Skeletal muscle satellite cell (primary cell): ENCODE measurements at regions not wholly inside any gene's neighbourhood (a gene's known extent, or its start where the extent isn't known, plus 50 kb on each side); places are given as distances from the start of the nearest gene placed in this dataset.
"Not testable (repeated sequence)": the region's sequence is repeated elsewhere in the genome, so short reads cannot be mapped to it uniquely, and the experiment has no call there.

Experiments
- H3K27me3 ChIP-seq: 2 replicates; pipeline ENCODE4 v1.7.0; 2013; ENCODE audit warnings: low read length; ENCODE audit not compliant: control insufficient read depth, insufficient read depth
- H3K36me3 ChIP-seq: 2 replicates; pipeline ENCODE4 v1.7.0; 2013; ENCODE audit warnings: mild to moderate bottlenecking, control low read depth, low read length; ENCODE audit not compliant: insufficient read depth
- H3K4me1 ChIP-seq: 2 replicates; pipeline ENCODE4 v1.7.0; 2013; ENCODE audit warnings: low read length; ENCODE audit not compliant: control insufficient read depth, insufficient read depth
- H3K4me2 ChIP-seq: 2 replicates; pipeline ENCODE4 v1.7.0; 2013; ENCODE audit warnings: mild to moderate bottlenecking, low read length
- H3K4me3 ChIP-seq: 2 replicates; pipeline ENCODE4 v1.7.0; 2013; ENCODE audit warnings: low read length
- H3K9ac ChIP-seq: 2 replicates; pipeline ENCODE4 v1.7.0; 2013; ENCODE audit warnings: mild to moderate bottlenecking, low read depth, low read length, moderate library complexity
- H3K9me3 ChIP-seq: replicated peaks from 2 replicates; pipeline ENCODE4 v1.7.0; 2013; ENCODE audit warnings: mild to moderate bottlenecking, control low read depth, low read length

DNA sequence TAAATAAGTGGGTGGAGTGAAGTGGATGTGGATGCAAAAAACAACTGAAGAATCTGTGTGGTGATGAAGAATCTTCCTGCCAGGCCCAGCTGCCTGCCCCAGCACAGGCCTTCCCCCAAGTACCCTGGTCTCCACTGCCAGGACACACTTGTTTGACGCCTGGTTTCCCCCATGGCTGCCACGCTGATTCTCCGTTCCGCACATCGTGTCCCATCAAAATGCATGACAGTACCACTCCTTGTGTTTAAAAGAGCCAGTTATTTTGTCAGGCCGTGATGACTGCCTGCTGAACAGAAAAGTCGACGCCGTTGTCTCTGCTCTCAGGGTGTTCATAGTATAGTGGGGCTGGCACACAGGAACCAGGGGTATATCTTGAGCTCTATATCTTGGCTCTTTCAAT, 50.3 kb upstream of the KYNU start:
- Histone ChIP-seq H3K9me3 (no peaks in the 10 kb centered on the region), H3K4me1 (peaks cover 10% of the 10 kb centered on the region), H3K4me2 (no peak overlapping the region), H3K27me3 (no peaks in the 10 kb centered on the region), H3K9ac (no peak overlapping the region), H3K36me3 (no peaks in the 10 kb centered on the region), H3K4me3 (no peak overlapping the region)

DNA sequence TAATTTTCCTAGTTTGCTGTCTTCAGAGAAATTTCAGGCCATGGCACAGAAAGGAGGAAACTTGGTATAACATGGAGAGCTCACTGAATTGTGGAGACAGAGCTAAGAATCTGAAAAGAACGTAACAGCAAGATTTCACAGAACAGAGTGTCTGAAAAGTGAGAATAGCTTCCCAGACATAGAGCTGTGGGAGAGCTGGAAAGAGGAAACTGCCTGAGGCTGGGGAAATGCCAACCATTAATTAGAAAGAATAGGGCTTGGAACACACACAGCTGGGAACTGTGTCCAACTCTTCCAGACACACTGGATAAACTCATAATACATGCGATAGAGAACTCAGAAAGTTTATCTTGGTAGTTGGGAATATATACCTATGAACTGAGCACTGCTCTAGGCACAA, 51.6 kb upstream of the KYNU start:
- H3K4me3 ChIP-seq, result no peak overlapping the region
- no peak overlapping the region for H3K4me2 ChIP-seq
- H3K4me1 ChIP-seq, result peaks cover 10% of the 10 kb centered on the region
- no peak overlapping the region for H3K9ac ChIP-seq
- no peaks in the 10 kb centered on the region for H3K36me3 ChIP-seq
- no peaks in the 10 kb centered on the region for H3K9me3 ChIP-seq
- no peaks in the 10 kb centered on the region for H3K27me3 ChIP-seq

DNA sequence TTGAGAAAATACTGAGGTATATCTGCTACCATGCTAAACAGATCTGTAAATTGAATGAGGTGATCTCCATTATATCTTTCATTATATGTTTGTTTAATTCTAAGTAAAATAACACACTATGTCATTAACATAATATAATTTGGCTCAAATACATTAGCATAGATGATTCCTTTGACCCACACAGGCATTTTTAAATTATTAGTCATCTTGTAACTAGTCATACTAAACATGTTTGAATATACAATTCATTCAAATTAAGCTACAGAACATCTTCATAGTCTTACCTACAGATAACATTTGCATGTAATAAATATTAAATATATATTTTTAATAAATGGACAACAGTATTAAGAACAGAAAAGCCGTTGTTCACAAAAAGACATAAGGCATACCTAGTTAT, 52.7 kb upstream of the KYNU start:
- Histone ChIP-seq H3K27me3 (no peaks in the 10 kb centered on the region), H3K9ac (no peak overlapping the region), H3K4me3 (no peak overlapping the region), H3K9me3 (no peaks in the 10 kb centered on the region), H3K4me1 (peaks cover 10% of the 10 kb centered on the region), H3K4me2 (no peak overlapping the region), H3K36me3 (no peaks in the 10 kb centered on the region)

DNA sequence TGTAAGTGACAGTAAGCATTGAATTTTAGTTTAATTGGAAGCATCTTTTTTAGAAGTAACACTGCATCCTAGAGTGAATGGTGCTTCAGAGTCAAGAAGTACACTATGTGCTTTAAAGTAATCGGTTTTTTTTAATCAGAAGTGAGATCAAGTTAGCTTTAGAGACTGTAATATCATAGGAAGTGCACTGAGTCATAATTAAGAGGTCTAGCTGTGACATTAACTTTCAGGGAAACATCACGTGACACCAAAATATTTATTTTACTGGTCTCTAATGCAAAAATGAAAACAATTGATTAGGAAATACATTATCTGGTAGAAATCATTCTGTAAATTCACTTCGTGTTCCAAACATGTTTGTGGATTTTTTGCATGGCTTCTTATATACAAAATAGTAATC, 55.3 kb upstream of the KYNU start:
- H3K4me1 ChIP-seq, result peaks cover 10% of the 10 kb centered on the region
- H3K27me3 ChIP-seq, result peaks cover under 1% of the 10 kb centered on the region
- no peaks in the 10 kb centered on the region for H3K9me3 ChIP-seq
- H3K4me3 ChIP-seq, result no peak overlapping the region
- no peak overlapping the region for H3K4me2 ChIP-seq
- no peak overlapping the region for H3K9ac ChIP-seq
- no peaks in the 10 kb centered on the region for H3K36me3 ChIP-seq

DNA sequence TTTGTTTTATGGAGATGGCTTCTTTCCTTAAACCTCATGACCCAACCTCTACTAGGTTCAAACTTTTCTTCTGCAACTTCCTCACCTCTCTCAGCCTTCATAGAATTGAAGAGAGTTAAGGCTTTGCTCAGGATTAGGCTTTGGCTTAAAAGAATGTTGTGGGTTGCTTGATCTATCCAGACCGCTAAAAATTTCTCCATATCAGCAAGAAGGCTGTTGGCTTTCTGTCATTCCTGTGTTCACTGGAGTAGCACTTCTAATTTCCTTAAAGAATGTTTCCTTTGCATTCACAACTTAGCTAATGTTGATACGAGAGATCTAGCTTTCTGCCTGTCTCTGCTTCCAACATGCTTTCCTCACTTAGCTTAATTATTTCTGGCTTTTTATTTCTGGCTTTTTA, 58.1 kb upstream of the KYNU start:
- H3K36me3 ChIP-seq, result no peaks in the 10 kb centered on the region
- peaks cover 4% of the 10 kb centered on the region for H3K27me3 ChIP-seq
- peaks cover 6% of the 10 kb centered on the region for H3K4me1 ChIP-seq
- H3K9ac ChIP-seq, result no peak overlapping the region
- no peaks in the 10 kb centered on the region for H3K9me3 ChIP-seq
- H3K4me3 ChIP-seq, result no peak overlapping the region
- no peak overlapping the region for H3K4me2 ChIP-seq

DNA sequence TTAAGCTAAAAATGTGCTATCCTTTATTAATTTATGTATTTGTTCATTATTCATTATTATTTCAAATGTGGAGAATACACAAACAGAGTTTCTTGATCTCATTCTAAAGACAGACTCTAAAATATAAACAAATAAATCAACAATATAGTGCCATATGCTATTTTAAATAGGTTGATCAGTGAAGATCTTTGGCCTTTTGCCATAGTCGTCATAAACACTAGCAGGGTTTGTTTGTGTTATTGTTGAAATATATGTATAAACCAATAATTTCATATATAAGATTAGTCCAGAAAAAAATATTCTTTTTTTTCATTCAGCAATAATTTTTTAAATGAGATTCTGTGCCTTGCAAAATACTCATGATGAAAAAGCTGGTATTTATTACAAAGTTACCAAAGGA, 62.1 kb upstream of the KYNU start:
- no peak overlapping the region for H3K4me3 ChIP-seq
- H3K4me2 ChIP-seq, result no peak overlapping the region
- no peak overlapping the region for H3K9ac ChIP-seq
- peaks cover 9% of the 10 kb centered on the region for H3K27me3 ChIP-seq
- H3K36me3 ChIP-seq, result no peaks in the 10 kb centered on the region
- H3K9me3 ChIP-seq, result no peaks in the 10 kb centered on the region
- H3K4me1 ChIP-seq, result no peaks in the 10 kb centered on the region

DNA sequence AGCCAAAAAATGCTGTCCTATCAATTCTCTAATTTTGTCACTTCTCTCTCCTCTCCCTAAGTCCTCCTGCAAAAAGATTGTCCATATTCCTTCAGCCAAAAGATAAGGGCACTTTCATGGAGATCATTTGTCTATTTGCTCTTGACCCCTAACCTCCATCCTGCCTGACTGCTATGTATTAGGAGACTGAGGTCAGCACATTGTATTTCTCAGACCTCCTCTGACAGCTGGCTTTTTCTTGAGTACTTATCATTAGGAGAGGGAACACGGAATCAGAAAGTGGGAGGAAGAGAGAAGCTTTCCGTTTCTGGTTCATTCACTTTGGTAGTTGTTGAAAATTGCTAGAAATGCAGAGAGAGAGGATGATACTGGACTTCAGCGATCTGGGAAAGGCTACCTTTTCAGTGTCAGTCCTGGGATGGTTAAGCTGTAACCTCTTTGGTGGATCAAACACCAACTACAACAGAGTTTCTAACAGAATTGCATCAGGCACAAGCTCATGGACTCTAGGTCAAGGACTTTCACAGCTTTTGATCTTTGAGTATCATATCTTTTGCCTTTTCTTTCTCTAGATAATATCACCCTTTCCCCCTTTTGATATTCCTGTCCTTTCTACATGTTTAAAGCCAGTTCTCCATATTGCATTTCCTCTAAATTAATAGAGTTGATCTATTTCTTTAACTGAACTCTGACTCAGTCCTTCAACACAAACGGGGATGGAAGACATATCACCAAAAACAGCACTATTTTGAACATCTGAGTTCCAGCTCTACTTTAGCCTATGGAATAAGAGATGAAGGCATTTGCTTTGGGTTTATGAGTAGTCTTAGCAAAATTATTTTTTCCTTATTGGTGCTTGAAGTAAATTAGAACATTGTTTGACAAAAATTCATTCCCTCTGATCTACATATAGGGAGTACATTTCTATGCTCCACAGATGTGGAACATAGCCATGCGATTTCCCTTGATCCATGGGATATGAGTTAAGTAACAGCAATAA, 63.3 kb upstream of the KYNU start:
- no peaks in the 10 kb centered on the region for H3K4me1 ChIP-seq
- no peak overlapping the region for H3K9ac ChIP-seq
- no peaks in the 10 kb centered on the region for H3K36me3 ChIP-seq
- peaks cover 9% of the 10 kb centered on the region for H3K27me3 ChIP-seq
- H3K4me3 ChIP-seq, result no peak overlapping the region
- no peak overlapping the region for H3K4me2 ChIP-seq
- no peaks in the 10 kb centered on the region for H3K9me3 ChIP-seq

DNA sequence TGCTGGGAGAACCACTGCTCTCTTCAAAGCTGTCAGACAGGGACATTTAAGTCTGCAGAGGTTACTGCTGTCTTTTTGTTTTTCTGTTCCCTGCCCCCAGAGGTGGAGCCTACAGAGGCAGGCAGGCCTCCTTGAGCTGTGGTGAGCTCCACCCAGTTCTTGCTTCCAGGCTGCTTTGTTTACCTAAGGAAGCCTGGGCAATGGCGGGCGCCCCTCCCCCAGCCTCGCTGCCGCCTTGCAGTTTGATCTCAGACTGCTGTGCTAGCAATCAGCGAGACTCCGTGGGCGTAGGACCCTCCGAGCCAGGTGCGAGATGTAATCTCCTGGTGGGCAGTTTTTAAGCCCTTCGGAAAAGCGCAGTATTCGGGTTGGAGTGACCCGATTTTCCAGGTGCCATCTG, 65.8 kb upstream of the KYNU start:
- not testable (repeated sequence) for H3K9me3 ChIP-seq, H3K9ac ChIP-seq, H3K4me1 ChIP-seq, H3K36me3 ChIP-seq, H3K4me2 ChIP-seq, H3K27me3 ChIP-seq, H3K4me3 ChIP-seq

DNA sequence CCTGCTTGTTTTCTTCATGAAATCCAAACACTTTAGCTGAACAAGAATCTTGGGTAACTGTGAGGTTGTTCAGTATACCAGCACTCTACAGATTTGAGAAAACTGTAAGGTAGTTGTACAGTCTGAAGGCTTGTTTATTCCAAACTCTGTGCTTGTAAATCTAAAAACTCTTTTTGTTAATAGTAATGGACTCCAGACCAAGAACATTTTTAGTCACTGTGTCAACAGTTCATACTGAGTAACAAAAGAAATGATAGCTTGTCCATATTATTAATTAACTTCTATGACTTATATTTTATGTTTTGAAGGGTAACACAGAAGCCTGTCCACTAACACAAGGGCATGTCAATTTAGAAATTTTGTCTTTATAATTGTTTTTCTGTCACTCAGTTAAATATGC, 72.2 kb upstream of the KYNU start:
- H3K9ac ChIP-seq, result no peak overlapping the region
- no peaks in the 10 kb centered on the region for H3K27me3 ChIP-seq
- H3K9me3 ChIP-seq, result no peaks in the 10 kb centered on the region
- H3K4me3 ChIP-seq, result no peak overlapping the region
- H3K4me1 ChIP-seq, result peaks cover 10% of the 10 kb centered on the region
- no peaks in the 10 kb centered on the region for H3K36me3 ChIP-seq
- no peak overlapping the region for H3K4me2 ChIP-seq

DNA sequence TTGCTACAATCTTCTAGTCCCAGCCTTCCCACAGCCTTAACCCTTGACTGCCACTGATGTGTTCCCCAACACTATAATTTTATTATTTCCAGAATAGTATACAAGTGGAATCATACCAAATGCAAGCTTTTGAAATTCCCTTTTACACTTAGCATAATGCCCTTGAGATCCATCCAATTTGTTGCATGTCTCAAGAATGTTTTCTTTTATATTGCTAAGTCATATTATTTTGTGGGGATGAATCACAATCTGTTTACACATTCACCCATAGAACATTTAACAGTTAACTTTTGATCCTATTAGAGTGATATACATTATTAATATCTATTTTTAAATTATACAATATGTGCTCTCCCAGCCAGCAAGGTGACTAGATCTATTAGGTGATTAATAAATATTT, 74.3 kb upstream of the KYNU start:
- no peaks in the 10 kb centered on the region for H3K36me3 ChIP-seq
- H3K4me3 ChIP-seq, result no peak overlapping the region
- H3K9ac ChIP-seq, result no peak overlapping the region
- no peaks in the 10 kb centered on the region for H3K9me3 ChIP-seq
- no peak overlapping the region for H3K4me2 ChIP-seq
- no peaks in the 10 kb centered on the region for H3K27me3 ChIP-seq
- H3K4me1 ChIP-seq, result peaks cover 10% of the 10 kb centered on the region

DNA sequence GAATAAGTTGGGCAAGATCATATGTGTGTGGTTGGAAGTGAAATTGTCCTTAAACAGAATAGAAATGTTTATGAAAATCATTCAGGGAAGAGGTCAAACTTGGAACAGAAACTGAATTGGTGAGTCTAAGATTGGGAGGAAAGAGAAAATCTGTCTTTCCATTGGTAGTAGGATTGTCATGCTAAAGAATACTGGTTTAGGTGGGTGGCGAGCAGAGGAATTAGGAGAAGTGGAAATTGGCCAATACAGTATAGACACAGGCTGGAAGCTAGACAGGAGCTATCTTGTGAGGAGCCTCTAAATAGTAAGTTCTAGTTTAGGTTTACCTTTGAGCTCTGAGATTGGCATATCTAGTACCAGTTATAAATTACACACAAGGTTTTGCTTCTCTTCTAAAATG, 80.9 kb upstream of the KYNU start:
- H3K27me3 ChIP-seq, result no peaks in the 10 kb centered on the region
- H3K9me3 ChIP-seq, result no peaks in the 10 kb centered on the region
- H3K4me2 ChIP-seq, result no peak overlapping the region
- no peaks in the 10 kb centered on the region for H3K4me1 ChIP-seq
- H3K4me3 ChIP-seq, result no peak overlapping the region
- H3K36me3 ChIP-seq, result no peaks in the 10 kb centered on the region
- no peak overlapping the region for H3K9ac ChIP-seq

DNA sequence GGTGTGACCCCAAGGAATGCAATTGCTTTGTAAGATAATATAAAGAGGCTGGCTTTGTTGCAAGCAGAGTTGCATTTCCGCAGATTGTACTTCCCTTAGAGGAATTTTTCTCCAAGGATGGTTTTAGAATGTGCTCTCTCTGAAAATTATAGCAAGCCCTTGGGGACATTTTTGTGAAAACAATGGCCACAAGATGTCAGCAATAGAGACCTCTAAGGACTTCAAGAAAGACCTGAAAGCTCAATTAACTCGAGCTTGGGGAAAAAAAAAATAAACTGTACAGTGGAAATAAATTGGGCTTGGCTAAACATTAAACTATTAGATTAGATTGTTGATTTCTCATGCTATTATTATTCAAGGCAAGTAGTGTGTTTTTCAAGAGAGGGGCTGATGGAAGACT, 81.3 kb upstream of the KYNU start:
- Histone ChIP-seq H3K9ac (no peak overlapping the region), H3K27me3 (no peaks in the 10 kb centered on the region), H3K4me2 (no peak overlapping the region)

More for the DNA sequence above, 81.3 kb upstream of the KYNU start:
- H3K36me3 ChIP-seq, result no peaks in the 10 kb centered on the region
- no peaks in the 10 kb centered on the region for H3K4me1 ChIP-seq
- no peak overlapping the region for H3K4me3 ChIP-seq
- H3K9me3 ChIP-seq, result no peaks in the 10 kb centered on the region
